GM21528 (cell line): ENCODE measurements at regions not wholly inside any gene's neighbourhood (a gene's known extent, or its start where the extent isn't known, plus 50 kb on each side); places are given as distances from the start of the nearest gene placed in this dataset.

Experiments used
- ATAC-seq: cut with Tn5 transposase; IDR thresholded peaks from one replicate; pipeline ENCODE4 v1.9.1; 2021; ENCODE audit warnings: mild to moderate bottlenecking, moderate library complexity; ENCODE audit not compliant: unreplicated experiment, low FRiP score

DNA sequence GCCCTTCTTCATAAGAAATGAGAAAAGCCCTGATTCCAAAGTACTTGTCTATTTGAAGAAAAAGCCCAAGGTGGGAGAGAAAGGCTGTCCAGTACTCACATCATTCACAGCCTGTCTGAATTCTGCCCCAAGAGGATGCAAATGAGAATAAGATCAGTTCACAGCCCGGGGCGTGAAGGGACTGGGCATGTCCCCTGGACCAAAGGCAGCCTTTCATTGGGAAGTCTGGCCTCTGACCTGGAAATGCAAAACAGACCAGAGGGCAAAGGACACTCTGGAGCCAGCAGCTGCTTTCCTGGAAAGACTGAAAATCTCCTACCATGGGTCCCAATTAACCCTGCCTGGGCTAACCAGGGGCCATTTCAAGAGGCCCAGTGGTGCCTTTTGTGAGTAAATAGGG is 191.2 kb upstream of the PELI2 start:
- ATAC-seq: no peak

- ATAC-seq: no peak
These were observed 189.9 kb upstream of the PELI2 start for GRCh38 chr14:55928276-55928675.

DNA sequence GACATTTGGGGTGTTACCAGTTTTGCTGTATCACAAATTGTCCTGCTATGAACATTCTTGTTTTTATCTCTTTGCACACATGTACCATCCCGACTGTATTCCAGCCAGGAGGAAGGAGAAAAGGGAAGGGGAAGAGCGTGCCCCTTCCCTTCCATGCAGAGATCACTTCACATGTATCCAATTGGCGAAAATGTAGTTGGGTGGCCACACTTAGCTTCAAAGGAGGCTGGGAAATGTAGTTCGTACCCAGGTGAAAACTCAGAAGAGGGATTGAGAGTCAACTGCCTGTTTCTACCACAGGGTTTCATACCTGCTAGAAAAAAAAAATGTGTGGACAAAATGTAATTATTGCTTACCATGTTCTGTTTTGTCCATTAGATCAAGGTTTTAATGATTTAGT is 189.1 kb upstream of the PELI2 start:
- no peak for ATAC-seq

DNA sequence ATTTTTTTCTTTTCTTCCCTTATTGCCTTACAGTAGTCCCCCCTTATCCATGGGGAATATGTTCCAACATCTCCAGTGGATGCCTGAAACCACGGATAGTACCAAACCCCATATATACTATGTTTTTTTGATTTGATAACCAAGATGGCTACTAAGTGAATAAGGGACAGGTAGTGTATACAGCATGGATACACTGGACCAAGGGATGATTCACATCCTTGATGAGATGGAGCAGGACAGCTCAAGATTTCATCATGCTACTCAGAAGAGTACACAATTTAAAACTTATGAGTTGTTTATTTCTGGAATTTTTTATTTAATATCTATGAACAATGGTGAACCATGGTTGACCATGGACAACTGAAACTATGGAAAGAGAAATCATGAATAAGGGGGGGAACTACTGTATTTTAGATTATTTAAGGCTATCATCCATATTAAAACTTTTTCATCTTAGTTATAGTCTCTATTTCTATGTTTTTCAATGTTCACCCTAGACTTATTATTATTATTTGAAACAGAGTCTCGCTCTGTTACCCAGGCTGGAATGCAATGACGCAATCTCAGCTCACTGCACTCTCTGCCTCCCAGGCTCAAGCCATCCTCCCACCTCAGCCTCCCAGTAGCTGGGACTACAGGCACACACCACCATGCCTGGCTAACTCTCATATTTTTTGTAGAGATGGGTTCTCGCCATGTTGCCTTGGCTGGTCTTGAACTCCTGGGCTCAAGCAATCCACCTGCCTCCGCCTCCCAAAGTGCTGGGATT is 188.0 kb upstream of the PELI2 start:
- ATAC-seq: no peak

DNA sequence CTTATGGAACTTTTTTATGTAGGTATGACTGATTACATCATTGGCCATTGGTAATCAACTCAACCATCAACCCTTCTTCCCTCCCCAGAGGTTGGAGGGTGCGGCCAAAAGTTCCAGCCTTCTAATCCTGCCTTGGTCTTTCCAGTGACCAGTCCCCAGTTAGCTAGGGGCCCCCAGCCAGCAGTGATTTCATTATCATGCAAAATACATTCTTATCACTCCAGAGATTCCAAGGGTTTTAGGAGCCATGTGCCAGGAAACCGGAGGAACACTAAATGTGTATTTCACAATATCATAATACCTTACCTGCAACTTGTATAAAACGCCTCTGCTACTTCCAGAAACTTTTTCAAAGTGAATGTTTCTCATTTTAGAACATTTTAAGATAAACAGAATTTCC is 181.5 kb upstream of the PELI2 start:
- ATAC-seq: no peak

DNA sequence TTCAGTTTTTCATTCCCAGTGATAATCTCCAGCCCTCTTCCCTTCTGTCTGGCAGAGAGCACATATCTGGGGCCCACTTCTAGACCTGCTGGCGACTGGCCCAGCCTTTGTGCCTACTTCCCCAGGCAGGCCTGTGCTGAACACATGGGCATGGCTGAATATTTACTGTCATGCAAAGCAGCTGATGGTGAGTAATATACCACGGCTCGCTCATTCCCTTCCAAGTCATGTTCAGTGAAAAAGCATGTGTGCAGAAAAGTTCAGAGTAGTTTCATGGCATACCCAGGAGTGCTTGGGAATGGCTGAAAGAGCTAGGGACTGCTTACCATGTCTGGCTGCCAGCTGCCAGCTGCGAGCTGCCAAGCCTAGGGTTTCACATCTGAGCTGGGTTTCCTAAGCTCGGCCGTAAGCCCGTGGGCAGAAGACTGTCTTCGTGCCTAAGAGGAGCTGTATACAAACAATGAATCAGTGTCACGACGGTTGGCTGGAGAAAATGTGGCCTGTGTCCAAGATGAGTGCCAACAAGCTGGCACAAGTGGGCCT is 179.9 kb upstream of the PELI2 start:
- ATAC-seq: no peak

GRCh38 chr14:55942076-55942654 is 176.0 kb upstream of the PELI2 start:
- no peak for ATAC-seq

DNA sequence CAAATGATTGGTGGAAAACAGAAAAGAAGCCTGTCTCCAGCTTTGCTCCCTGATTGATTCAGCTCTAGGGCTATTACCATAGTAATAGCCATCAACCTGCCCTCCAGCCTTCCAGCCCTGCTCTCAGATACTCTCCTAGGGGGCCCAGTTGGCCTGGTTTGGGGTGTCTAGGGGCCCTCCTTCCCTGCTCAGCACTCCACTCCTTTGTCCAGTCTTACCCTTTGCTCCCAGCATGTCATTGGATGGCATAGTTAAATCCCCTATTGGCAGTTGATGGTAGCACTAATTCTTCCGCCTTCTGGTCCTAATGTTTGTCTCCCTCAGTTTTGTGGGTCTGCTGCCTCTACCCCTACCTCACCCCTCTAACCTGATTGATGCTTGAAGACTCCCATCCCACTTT is 175.4 kb upstream of the PELI2 start:
- ATAC-seq: no peak

DNA sequence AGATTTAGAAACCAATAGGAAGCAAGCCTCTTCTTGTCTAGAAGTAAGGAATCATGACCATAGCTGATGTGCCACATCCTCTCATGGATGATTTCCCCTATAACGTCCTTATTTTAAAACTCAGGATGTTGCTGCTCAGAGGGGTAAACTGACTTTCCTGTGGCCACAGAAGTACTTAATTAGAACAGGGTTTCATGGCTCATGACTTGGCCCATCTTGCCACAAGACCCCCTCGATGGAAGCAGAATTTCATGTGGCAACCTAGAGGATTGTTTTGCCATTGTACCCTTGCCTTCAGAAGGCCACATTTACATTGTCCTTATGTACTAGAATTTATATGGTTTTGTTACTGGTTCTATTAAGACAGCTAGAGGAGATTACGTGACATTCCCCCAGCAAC is 173.5 kb upstream of the PELI2 start:
- no peak for ATAC-seq

DNA sequence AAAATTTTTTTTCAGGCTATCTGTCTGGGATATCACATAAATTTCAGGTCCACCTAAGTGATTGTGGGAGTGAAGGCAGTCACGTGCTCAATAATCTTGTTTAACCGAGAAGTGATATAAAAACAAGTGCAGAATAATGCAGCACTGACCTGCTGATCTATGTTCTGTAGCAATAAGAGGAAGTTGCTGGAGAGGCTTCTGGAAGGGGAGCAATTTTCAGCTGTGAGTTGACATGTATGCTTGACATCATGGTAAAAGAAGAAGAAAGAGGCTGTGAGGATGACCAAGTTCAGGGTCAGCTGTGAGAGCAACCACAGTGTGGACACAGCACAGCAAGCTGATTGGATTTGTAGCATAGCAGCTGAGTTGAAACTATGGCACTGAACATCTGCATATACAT is 172.0 kb upstream of the PELI2 start:
- ATAC-seq: no peak

- no peak for ATAC-seq
These were observed 169.8 kb upstream of the PELI2 start for GRCh38 chr14:55948399-55948798.

- ATAC-seq: no peak
These were observed 168.5 kb upstream of the PELI2 start for GRCh38 chr14:55949708-55950107.

DNA sequence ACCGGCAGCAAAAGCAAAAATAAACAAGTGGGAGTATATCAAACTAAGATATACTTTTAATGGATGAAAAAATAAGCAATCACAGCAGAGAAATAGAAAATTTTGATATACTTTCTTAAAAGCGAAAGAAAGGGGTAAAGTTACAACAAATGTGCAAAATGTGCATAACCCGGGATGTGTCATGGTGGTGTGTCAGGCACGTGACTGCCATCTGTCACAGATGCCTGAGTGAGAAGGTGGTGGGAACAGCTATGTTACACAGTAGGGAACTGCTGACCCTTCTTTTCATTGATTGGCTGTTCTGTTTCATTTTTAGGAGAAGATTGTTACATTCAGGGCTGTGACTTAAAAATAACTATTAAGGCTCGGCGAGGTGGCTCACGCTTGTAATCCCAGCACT is 168.1 kb upstream of the PELI2 start:
- ATAC-seq: no peak

GRCh38 chr14:55951341-55952206 is 166.6 kb upstream of the PELI2 start:
- ATAC-seq: no peak

GRCh38 chr14:55954108-55954507 is 164.1 kb upstream of the PELI2 start:
- no peak for ATAC-seq

DNA sequence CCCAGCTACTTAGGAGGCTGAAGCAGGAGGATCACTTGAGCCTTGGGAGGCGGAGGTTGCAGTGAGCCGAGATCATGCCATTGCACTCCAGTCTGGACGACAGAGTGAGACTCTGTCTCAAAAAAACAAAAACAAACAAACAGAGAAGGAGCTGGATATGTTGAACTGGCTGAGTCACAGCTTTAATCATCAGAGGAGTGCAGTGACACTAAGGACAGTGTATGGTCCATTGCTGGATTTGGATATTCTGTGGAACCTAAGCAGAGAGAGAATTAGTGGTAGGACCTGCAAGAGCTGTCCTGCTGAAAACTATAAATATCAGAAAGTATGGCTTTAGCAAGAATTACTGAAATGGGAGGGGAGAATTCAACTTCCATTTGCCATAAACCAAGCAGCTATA is 163.0 kb upstream of the PELI2 start:
- no peak for ATAC-seq

GRCh38 chr14:55957950-55958349 is 160.3 kb upstream of the PELI2 start:
- ATAC-seq: no peak

GRCh38 chr14:55963295-55963694 is 154.9 kb upstream of the PELI2 start:
- ATAC-seq: no peak

DNA sequence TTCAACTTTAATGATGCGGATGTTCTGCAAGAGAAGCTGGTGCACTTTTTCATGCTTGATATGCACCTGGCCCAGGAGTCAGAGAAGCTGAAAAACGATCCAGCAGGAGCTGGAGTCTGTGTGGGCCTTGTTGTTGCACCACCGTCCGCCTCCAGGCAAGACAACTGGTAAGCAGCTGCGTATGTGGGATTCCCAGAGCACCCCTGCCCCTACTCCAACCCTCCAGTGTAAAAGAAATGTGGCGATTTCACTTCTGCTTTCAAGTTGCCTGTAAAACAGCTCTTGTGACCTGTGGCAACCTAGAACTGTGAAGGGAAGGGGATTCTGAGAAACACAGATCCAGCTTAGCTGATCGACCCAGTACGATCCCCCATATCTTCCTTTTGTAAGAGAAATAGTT is 154.1 kb upstream of the PELI2 start:
- ATAC-seq: no peak

DNA sequence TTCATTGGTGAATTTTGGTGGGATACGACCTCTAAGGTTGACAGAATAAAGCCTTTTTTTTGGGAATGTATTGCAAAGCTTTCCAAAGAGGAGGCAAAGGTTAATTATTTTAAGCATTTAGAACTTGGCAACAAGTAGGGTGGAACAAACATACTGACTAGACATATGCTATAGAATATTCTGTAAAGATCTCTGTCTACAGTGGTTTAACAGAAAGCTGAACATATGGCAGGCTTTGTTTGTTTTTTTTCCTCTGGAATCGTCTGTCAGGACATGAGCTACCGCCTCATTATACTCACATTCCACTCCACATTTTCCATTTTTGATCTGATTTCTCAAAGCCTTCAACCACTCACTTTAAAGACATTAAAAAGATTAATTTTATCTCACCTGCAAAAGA is 153.4 kb upstream of the PELI2 start:
- ATAC-seq: no peak

- ATAC-seq: no peak
These were observed 152.4 kb upstream of the PELI2 start for GRCh38 chr14:55965851-55966250.
